ENCODE measurements at regions not wholly inside any gene's neighbourhood (a gene's known extent, or its start where the extent isn't known, plus 50 kb on each side); places are given as distances from the start of the nearest gene placed in this dataset.

DNA sequence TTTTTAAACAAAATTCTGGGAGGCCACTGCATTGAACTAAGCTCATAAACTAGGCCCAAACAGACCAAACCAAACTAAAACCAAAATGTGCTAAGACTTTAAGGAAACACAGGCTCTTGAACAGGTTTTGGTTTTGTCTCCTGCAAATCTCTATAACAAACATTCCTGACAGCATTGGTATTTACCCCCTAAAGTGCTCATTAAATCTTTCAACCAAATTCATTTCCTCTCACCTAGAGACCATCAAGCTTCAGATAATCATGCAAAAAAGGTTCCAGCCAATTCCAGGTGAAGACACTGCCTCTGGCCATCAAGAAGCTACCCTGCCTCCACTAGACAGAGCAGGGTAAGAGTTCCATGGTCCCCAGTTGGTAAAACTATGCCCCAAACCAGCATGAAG is 951.2 kb upstream of the MIR17HG start:
- TF ChIP-seq, protein P1, sequence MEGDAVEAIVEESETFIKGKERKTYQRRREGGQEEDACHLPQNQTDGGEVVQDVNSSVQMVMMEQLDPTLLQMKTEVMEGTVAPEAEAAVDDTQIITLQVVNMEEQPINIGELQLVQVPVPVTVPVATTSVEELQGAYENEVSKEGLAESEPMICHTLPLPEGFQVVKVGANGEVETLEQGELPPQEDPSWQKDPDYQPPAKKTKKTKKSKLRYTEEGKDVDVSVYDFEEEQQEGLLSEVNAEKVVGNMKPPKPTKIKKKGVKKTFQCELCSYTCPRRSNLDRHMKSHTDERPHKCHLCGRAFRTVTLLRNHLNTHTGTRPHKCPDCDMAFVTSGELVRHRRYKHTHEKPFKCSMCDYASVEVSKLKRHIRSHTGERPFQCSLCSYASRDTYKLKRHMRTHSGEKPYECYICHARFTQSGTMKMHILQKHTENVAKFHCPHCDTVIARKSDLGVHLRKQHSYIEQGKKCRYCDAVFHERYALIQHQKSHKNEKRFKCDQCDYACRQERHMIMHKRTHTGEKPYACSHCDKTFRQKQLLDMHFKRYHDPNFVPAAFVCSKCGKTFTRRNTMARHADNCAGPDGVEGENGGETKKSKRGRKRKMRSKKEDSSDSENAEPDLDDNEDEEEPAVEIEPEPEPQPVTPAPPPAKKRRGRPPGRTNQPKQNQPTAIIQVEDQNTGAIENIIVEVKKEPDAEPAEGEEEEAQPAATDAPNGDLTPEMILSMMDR (IDR thresholded peaks at IDR 0.05), result no peak
- TF ChIP-seq EP300 (IDR thresholded peaks at IDR 0.05), result no peak
- no peak for TF ChIP-seq POLR2A (IDR thresholded peaks at IDR 0.05)
- no peak for TF ChIP-seq POLR2AphosphoS5 (IDR thresholded peaks at IDR 0.05)

Measured in gastroesophageal sphincter (tissue), 3 donors.